ENCODE measurements at regions not wholly inside any gene's neighbourhood (a gene's known extent, or its start where the extent isn't known, plus 50 kb on each side); places are given as distances from the start of the nearest gene placed in this dataset.
"Not testable (repeated sequence)": the region's sequence is repeated elsewhere in the genome, so short reads cannot be mapped to it uniquely, and the experiment has no call there.

DNA sequence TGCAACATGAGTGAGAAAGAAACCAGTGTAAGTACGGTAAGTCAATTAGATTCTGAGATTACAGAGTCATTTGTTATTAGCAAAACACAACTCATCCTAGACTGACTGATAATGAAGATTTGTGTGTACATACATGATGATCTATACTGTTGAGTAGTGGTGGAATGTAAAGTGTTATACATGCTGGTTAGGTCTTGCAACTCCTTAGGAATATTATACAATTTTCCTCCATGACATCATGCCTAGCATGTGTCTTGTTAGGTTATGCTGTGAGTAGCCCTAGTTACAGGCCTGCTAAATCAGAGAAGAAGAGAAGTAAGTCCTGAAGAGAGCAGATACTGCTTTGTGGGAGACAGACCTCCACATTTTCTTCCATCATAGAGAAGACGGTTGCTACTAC, 880.6 kb downstream of the LUZP2 start:
- Histone ChIP-seq H3K9ac (ENCODE audit: low read depth, low read length) (no peak overlapping the region), H3K4me1 (ENCODE audit: insufficient read depth, low read length) (no peaks in the 10 kb centered on the region), H3K9me3 (ENCODE audit: control insufficient read depth, insufficient read depth, low read length) (no peaks in the 10 kb centered on the region), H3K36me3 (ENCODE audit: insufficient read depth, low read length) (no peaks in the 10 kb centered on the region)

DNA sequence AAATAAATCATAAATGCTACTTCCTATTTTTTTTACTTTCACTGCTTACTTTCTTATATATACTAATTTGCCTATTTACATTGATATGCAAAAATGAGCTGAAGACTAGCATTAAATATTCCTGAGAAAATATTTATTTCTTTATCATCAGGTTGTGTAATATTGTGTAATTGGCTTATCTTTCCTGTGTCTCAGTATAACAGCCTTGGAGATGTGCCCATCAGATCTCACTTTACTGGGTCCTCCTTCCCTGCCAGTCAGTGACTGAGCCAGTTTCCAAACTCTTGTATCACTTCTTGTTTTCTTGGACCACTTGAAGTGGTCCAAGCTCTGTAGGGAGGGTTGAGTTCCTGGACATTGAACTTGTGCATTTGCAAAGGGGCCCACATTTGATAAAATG, 900.0 kb downstream of the LUZP2 start:
- Histone ChIP-seq H3K9ac (ENCODE audit: low read depth, low read length) (no peak overlapping the region), H3K9me3 (ENCODE audit: control insufficient read depth, insufficient read depth, low read length) (no peaks in the 10 kb centered on the region), H3K36me3 (ENCODE audit: insufficient read depth, low read length) (no peaks in the 10 kb centered on the region), H3K4me1 (ENCODE audit: insufficient read depth, low read length) (no peaks in the 10 kb centered on the region)

DNA sequence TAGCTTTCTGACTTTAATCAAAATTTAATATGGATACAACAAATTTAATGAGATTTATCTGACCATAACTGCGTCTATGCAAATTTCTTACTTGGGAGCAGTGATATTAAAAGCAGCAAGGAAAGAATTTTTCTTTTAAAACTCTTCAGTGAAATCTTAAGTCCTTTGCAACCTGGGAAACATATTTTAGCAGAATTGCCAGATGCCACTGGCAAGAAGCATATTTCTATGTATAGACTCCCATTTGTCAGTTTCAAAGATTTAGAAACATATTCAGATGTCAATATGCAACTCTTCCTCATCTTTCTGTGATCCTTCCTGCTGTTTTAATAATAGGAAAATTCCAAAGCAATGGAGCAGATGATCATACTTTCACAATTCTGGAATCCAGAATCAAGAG, 911.3 kb downstream of the LUZP2 start:
- no peak overlapping the region for H3K9ac ChIP-seq (ENCODE audit: low read depth, low read length)
- H3K9me3 ChIP-seq (ENCODE audit: control insufficient read depth, insufficient read depth, low read length): no peaks in the 10 kb centered on the region
- no peaks in the 10 kb centered on the region for H3K36me3 ChIP-seq (ENCODE audit: insufficient read depth, low read length)
- no peaks in the 10 kb centered on the region for H3K4me1 ChIP-seq (ENCODE audit: insufficient read depth, low read length)

DNA sequence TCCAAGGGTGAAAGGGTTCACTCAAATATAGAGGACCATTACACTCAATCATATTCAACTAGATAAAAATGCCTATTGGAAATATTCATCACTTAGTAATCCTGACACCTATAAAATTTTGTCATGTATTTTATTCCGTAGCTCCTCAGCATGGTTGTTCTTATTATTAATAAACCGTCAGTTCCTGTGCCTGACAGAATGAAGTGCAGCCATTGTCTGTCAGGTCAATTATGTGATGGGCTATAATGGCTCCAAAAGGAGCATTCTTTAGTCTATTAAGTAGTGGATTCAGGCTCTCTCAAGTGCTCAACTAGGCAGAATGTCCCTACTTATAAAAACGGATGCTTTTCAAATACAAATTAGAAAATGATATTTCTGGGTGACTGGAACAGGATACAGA, 916.1 kb upstream of the ANO3 start:
- Histone ChIP-seq H3K36me3 (ENCODE audit: insufficient read depth, low read length) (no peaks in the 10 kb centered on the region), H3K4me1 (ENCODE audit: insufficient read depth, low read length) (no peaks in the 10 kb centered on the region), H3K9ac (ENCODE audit: low read depth, low read length) (no peak overlapping the region), H3K9me3 (ENCODE audit: control insufficient read depth, insufficient read depth, low read length) (no peaks in the 10 kb centered on the region)

DNA sequence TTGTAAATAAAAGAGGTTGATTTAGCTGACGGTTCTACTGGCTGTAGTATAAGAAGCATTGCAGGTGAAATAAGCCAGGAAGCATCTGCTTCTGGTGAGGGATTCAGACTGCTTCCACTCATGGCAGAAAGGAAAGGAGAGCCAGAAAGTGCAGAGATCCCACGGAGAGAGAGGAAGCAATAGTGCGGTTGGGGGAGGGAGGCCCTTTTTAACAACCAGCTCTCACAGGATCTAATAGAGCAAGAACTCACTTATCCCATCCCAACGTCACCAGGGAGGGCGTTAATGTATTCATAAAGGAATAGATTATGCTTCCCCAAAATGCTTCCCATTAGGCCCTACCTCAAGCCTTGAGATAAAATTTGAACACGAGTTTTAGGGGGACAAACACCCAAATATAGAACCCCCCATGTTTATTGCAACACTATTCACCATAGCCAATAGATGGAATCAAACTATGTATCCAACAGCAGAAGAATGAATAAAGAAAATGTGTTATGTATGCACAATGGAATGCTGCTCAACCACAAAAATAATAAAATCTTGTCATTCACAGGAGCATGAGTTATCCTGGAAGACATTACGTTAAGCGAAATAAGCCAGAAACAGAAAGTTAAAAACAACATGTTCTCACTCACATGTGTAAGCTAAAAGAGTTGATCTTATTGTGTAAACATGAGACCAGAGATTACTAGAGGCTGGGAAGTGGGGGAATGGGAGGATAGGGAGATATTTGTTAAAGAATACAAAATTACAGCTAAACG, 908.3 kb upstream of the ANO3 start:
- H3K9ac ChIP-seq (ENCODE audit: low read depth, low read length): no peak overlapping the region
- no peaks in the 10 kb centered on the region for H3K9me3 ChIP-seq (ENCODE audit: control insufficient read depth, insufficient read depth, low read length)
- no peaks in the 10 kb centered on the region for H3K4me1 ChIP-seq (ENCODE audit: insufficient read depth, low read length)
- no peaks in the 10 kb centered on the region for H3K36me3 ChIP-seq (ENCODE audit: insufficient read depth, low read length)

DNA sequence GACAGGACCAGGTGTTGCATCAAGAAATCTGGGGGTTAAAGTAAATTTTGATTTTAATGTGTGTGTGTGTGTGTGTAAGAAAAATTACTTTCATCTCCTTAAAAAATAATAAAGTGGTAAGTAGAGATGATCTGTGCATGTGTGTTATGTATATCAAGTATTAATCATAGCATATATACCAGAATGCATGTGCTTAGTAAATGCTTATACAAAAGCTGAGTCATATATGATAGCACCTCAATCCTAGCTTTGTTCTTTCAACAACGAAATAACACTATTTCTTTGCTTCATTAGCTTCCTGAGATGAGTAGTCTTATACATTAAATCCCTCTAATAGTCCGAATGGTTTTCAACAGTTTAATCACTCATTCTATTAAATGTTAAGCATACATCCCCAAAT, 899.6 kb upstream of the ANO3 start:
- no peak overlapping the region for H3K9ac ChIP-seq (ENCODE audit: low read depth, low read length)
- H3K9me3 ChIP-seq (ENCODE audit: control insufficient read depth, insufficient read depth, low read length): no peaks in the 10 kb centered on the region
- H3K36me3 ChIP-seq (ENCODE audit: insufficient read depth, low read length): no peaks in the 10 kb centered on the region
- no peaks in the 10 kb centered on the region for H3K4me1 ChIP-seq (ENCODE audit: insufficient read depth, low read length)

DNA sequence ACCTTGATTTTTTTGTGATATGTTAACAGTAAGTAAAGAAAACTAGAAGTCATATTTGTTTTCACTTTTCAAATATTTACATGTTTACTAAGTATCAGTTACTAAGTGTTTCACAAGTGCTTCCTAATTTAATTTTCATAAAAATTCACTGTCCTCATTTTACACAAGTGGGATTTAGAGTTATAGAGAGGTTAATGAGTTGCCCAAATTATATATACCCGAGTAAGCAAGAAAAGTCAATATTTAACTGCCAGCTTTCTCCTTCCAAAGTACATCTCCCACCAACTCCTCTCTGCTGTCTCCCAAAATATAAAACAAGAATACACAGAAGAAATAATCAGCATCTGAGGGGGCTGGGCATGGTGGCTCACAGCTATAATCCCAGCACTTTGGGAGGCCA, 896.7 kb upstream of the ANO3 start:
- H3K36me3 ChIP-seq (ENCODE audit: insufficient read depth, low read length): no peaks in the 10 kb centered on the region
- no peaks in the 10 kb centered on the region for H3K9me3 ChIP-seq (ENCODE audit: control insufficient read depth, insufficient read depth, low read length)
- H3K4me1 ChIP-seq (ENCODE audit: insufficient read depth, low read length): no peaks in the 10 kb centered on the region
- no peak overlapping the region for H3K9ac ChIP-seq (ENCODE audit: low read depth, low read length)

DNA sequence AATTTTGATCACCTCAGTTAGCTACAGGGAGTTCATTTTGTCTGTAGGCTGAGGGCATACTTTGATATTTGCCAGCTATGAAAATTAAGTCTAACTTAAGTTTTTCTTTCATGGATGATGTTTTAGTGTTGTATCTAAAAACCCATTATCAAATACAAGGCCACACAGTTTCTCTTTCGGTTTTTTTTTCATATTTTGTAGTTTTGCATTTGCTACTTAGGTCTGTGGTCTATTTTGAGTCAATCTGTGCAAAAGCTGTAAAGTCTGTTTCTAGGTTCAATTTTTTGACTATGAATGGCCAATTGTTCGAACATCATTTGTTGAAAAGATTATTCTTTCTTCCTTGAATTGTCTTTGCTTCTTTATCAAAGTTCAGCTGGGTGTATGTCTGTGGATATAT, 895.6 kb upstream of the ANO3 start:
- Histone ChIP-seq H3K9ac (ENCODE audit: low read depth, low read length) (no peak overlapping the region), H3K4me1 (ENCODE audit: insufficient read depth, low read length) (no peaks in the 10 kb centered on the region), H3K36me3 (ENCODE audit: insufficient read depth, low read length) (no peaks in the 10 kb centered on the region), H3K9me3 (ENCODE audit: control insufficient read depth, insufficient read depth, low read length) (no peaks in the 10 kb centered on the region)

DNA sequence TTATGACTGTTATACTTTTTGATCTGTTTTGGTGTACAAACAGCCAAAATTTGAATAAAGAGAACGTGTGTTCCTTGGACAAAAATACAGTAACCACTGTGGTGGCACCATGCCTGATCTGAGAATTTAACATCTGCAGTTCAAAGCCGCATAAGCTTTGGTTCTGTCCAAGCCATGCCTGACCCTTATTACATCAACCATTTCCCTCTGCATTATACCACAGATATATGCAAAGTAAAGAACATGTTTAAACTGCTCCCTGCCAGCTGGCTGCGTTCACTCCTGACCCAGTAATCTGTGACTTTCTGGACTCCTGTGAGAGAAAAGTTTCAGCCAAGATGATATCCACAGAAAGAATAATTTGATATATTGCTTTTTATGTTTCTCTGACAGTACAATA, 890.5 kb upstream of the ANO3 start:
- Histone ChIP-seq H3K4me1 (ENCODE audit: insufficient read depth, low read length) (peaks cover 3% of the 10 kb centered on the region; the same call in 1 of the 2 replicates), H3K9me3 (ENCODE audit: control insufficient read depth, insufficient read depth, low read length) (no peaks in the 10 kb centered on the region), H3K9ac (ENCODE audit: low read depth, low read length) (no peak overlapping the region), H3K36me3 (ENCODE audit: insufficient read depth, low read length) (no peaks in the 10 kb centered on the region)

DNA sequence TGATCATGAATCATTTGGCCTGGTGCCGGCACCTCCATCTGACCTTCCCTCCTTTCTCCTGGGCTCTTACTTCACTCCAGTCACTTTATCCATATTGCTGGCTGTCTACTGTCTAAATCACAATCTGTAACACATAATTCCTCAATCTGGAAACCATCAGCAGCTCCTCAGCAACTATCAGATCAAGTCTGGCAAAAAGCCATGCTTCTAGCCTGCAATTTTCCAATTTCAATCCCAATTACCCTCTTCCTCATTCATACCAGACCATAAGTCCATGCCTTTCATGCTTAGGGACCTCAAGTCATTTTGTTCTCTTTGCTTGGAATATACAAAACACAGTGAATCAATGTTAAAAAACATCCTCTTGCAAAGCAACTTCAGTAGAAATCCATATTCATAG, 882.8 kb upstream of the ANO3 start:
- Histone ChIP-seq H3K9me3 (ENCODE audit: control insufficient read depth, insufficient read depth, low read length) (no peaks in the 10 kb centered on the region), H3K9ac (ENCODE audit: low read depth, low read length) (no peak overlapping the region), H3K4me1 (ENCODE audit: insufficient read depth, low read length) (no peaks in the 10 kb centered on the region), H3K36me3 (ENCODE audit: insufficient read depth, low read length) (no peaks in the 10 kb centered on the region)

DNA sequence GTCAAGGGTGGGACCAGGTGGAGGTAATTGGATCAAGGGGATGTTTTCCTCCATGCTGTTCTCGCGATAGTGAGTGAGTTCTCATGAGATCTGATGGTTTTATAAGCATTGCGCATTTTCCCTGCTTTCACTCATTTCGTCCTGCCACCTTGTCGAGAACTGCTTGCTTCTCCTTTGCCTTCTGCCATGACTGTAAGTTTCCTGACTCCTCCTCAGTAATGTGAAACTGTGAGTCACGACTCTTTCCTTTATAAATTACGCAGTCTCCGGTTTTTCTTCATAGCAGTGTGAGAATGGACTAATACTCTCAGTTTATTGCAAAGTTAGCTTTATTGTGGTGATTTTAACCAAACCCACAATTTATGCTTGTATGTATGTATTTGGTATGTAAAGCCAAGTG, 878.5 kb upstream of the ANO3 start:
- no peaks in the 10 kb centered on the region for H3K9me3 ChIP-seq (ENCODE audit: control insufficient read depth, insufficient read depth, low read length)
- no peak overlapping the region for H3K9ac ChIP-seq (ENCODE audit: low read depth, low read length)
- H3K4me1 ChIP-seq (ENCODE audit: insufficient read depth, low read length): no peaks in the 10 kb centered on the region; the same call in 1 of the 2 replicates

DNA sequence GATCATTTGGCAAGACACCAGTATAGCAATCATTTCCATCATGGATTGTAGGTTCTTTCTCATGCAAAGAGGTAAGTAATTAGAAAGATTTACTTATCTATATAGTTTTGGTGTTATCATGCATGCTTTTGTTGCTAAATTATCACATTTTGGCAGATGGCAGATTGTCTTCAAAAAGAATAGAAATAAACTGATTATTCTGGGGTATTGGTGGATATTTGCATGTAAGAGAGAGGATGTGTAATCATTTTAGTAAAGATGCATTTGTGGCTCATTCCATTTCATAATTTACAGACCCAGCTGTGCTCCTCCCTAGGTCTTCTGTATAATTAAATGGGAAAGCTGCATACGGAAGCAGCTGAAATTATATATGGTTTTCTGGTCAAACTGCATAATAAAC, 875.7 kb upstream of the ANO3 start:
- no peaks in the 10 kb centered on the region for H3K9me3 ChIP-seq (ENCODE audit: control insufficient read depth, insufficient read depth, low read length)
- no peak overlapping the region for H3K9ac ChIP-seq (ENCODE audit: low read depth, low read length)
- no peaks in the 10 kb centered on the region for H3K36me3 ChIP-seq (ENCODE audit: insufficient read depth, low read length)
- no peaks in the 10 kb centered on the region; the same call in 1 of the 2 replicates for H3K4me1 ChIP-seq (ENCODE audit: insufficient read depth, low read length)

More for the DNA sequence above, 878.5 kb upstream of the ANO3 start:
- H3K36me3 ChIP-seq (ENCODE audit: insufficient read depth, low read length): no peaks in the 10 kb centered on the region

DNA sequence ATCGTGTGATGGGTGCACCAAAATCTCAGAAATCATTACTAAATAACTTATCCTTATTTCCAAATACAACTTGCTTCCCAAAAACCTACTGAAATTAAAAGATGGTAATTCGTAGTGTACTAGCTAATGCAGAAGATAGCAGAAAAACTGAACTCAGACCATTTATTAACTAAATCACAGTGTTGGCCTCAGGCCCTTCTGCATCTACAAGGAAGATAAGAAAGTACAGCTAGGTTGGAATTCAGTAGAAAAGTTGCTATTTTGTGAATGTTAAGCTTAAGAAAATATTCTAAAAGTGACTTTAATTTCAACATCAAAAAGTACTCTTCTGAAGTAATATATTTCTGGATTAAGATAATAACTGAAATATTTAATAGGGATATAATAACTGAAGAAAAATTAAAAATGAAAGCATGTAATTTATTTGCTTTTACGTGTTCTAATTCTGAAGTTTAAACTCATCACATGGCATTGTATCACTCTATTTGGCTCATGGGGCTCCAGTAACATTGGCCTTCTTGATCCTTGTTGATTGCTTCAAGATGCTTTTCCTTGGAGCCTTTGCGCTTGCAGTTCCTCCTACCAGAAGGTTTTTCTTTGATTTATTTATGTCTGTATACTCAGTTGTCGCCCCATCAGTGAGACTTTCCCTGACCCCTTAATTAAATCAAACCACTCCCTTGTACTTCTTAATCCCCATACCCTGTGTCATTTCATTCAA, 847.9 kb upstream of the ANO3 start:
- peaks cover 6% of the 10 kb centered on the region; the same call in 1 of the 2 replicates for H3K4me1 ChIP-seq (ENCODE audit: insufficient read depth, low read length)
- no peaks in the 10 kb centered on the region for H3K9me3 ChIP-seq (ENCODE audit: control insufficient read depth, insufficient read depth, low read length)

DNA sequence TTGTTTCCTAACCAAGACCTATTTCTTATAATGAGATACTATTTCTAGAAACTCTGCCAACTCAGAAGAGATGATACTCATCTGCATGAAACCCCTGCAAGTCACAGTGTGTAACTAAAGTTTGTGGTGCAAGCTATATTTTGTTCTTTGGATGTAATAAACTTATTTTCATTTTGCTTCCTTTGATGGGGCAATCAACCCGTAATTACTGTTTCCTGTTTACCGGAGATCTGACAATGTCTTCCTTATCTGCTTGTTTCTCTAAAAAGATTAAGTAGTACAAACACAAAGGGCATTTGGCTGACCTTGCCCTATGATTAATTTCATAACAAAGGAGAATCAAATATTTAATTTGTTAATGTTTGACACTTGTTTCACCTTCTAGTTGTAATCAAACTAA, 846.6 kb upstream of the ANO3 start:
- Histone ChIP-seq H3K9ac (ENCODE audit: low read depth, low read length) (no peak overlapping the region), H3K36me3 (ENCODE audit: insufficient read depth, low read length) (no peaks in the 10 kb centered on the region), H3K4me1 (ENCODE audit: insufficient read depth, low read length) (peaks cover 6% of the 10 kb centered on the region; the same call in 1 of the 2 replicates), H3K9me3 (ENCODE audit: control insufficient read depth, insufficient read depth, low read length) (no peaks in the 10 kb centered on the region)

More for the DNA sequence above, 847.9 kb upstream of the ANO3 start:
- Histone ChIP-seq H3K9ac (ENCODE audit: low read depth, low read length) (no peak overlapping the region), H3K36me3 (ENCODE audit: insufficient read depth, low read length) (no peaks in the 10 kb centered on the region)

DNA sequence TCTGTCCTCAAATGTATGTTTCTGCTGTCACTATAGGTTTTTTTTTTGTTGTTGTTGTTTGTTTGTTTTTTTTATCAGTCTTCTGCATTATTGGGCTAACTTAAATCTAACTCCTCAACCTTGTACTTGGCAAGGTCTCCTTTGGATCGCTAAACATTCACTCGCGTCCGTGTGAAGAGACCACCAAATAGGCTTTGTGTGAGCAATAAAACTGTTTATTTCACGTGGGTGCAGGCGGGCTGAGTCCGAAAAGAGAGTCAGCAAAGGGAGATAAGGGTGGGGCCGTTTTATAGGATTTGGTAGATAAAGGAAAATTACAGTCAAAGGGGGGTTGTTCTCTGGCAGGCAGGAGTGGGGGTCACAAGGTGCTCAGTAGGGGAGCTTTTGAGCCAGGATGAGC, 845.6 kb upstream of the ANO3 start:
- H3K9me3 ChIP-seq (ENCODE audit: control insufficient read depth, insufficient read depth, low read length); H3K4me1 ChIP-seq (ENCODE audit: insufficient read depth, low read length); H3K9ac ChIP-seq (ENCODE audit: low read depth, low read length); H3K36me3 ChIP-seq (ENCODE audit: insufficient read depth, low read length): not testable (repeated sequence)

Data from ES-I3 (cell line).